Midbrain (tissue), 1 donor: ENCODE measurements at regions not wholly inside any gene's neighbourhood (a gene's known extent, or its start where the extent isn't known, plus 50 kb on each side); places are given as distances from the start of the nearest gene placed in this dataset.

Experiments
- DNase-seq: peaks from one replicate; lab custom pipeline; 2025; lab: John Stamatoyannopoulos, UW

- DNase-seq = no peak
Measured at GRCh38 chr16:65308506-65308905, 186.6 kb upstream of the CDH11 start.

GRCh38 chr16:65307286-65307685, 185.4 kb upstream of the CDH11 start:
- no peak for DNase-seq

GRCh38 chr16:65306722-65307121, 184.9 kb upstream of the CDH11 start:
- no peak for DNase-seq

GRCh38 chr16:65306300-65306699, 184.4 kb upstream of the CDH11 start:
- no peak for DNase-seq

- no peak for DNase-seq
Measured at GRCh38 chr16:65305266-65305959, 183.6 kb upstream of the CDH11 start.

GRCh38 chr16:65301029-65301428, 179.2 kb upstream of the CDH11 start:
- DNase-seq = no peak

GRCh38 chr16:65297453-65297852, 175.6 kb upstream of the CDH11 start:
- no peak for DNase-seq

- DNase-seq = no peak
Measured at GRCh38 chr16:65295527-65295926, 173.7 kb upstream of the CDH11 start.

- DNase-seq = no peak
Measured at GRCh38 chr16:65294708-65295107, 172.8 kb upstream of the CDH11 start.

- no peak for DNase-seq
Measured at GRCh38 chr16:65294165-65294564, 172.3 kb upstream of the CDH11 start.

GRCh38 chr16:65289022-65289421, 167.2 kb upstream of the CDH11 start:
- no peak for DNase-seq

GRCh38 chr16:65287307-65287706, 165.4 kb upstream of the CDH11 start:
- DNase-seq = no peak

- no peak for DNase-seq
Measured at GRCh38 chr16:65285128-65286048, 163.5 kb upstream of the CDH11 start.

GRCh38 chr16:65284626-65285025, 162.8 kb upstream of the CDH11 start:
- no peak for DNase-seq

- no peak for DNase-seq
Measured at GRCh38 chr16:65283181-65283651, 161.4 kb upstream of the CDH11 start.

- DNase-seq = no peak
Measured at GRCh38 chr16:65281586-65281985, 159.7 kb upstream of the CDH11 start.

GRCh38 chr16:65280845-65281512, 159.1 kb upstream of the CDH11 start:
- no peak for DNase-seq

- no peak for DNase-seq
Measured at GRCh38 chr16:65279576-65279975, 157.7 kb upstream of the CDH11 start.

GRCh38 chr16:65278874-65279273, 157.0 kb upstream of the CDH11 start:
- no peak for DNase-seq

- DNase-seq = no peak
Measured at GRCh38 chr16:65274566-65274965, 152.7 kb upstream of the CDH11 start.

GRCh38 chr16:65272699-65273414, 151.0 kb upstream of the CDH11 start:
- no peak for DNase-seq

GRCh38 chr16:65271996-65272395, 150.1 kb upstream of the CDH11 start:
- DNase-seq = no peak
